ENCODE measurements at regions not wholly inside any gene's neighbourhood (a gene's known extent, or its start where the extent isn't known, plus 50 kb on each side); places are given as distances from the start of the nearest gene placed in this dataset.

DNA sequence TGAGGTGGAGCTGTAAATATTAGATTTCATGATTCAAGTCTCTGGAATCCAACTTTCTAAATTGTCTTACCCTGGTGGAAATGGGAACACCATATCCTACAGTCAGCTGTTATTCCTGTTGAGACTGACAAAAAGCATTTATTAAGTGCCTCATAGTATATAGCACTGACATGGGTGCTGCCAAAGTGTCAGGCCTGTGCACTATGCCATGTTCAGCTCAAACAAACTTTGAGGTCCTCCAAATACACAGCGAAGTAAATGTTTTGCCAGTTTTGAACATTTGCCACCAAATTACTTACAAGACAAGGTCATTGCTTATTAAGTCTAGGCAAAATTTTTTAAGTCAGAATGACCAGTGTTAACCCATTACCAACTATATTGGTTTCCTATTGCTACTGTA is 162.9 kb upstream of the SLC25A13 start:
- Mint-ChIP-seq H3K36me3 (ENCODE audit: low read depth) (no peaks in the 10 kb centered on the region), H3K27ac (no peak overlapping the region), H3K4me3 (no peak overlapping the region), H3K27me3 (ENCODE audit: low read depth) (no peaks in the 10 kb centered on the region), H3K4me1 (ENCODE audit: low read depth) (peaks cover 13% of the 10 kb centered on the region), H3K9me3 (no peaks in the 10 kb centered on the region)

DNA sequence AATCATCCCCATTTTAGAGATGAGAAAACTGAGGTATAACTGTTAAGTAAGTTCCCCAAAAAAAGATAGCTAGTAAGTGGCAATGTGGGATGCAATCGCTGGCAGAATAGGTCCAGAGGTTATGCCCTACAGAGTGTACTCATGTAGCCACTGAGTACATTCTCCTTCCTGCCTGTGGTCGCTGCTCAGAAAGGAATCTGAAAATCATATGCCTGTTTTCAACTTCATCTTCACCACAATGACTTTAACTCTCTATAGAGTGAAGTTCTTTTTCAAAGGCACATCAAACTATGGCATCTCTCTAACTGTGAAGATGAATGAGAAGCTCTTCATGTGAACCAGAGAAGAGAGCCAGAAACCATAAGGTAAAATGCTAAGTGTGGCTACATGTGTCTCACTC is 162.2 kb upstream of the SLC25A13 start:
- Mint-ChIP-seq H3K36me3 (ENCODE audit: low read depth) (no peaks in the 10 kb centered on the region), H3K9me3 (no peaks in the 10 kb centered on the region), H3K4me3 (no peak overlapping the region), H3K4me1 (ENCODE audit: low read depth) (peaks cover 18% of the 10 kb centered on the region), H3K27me3 (ENCODE audit: low read depth) (no peaks in the 10 kb centered on the region), H3K27ac (no peak overlapping the region)

DNA sequence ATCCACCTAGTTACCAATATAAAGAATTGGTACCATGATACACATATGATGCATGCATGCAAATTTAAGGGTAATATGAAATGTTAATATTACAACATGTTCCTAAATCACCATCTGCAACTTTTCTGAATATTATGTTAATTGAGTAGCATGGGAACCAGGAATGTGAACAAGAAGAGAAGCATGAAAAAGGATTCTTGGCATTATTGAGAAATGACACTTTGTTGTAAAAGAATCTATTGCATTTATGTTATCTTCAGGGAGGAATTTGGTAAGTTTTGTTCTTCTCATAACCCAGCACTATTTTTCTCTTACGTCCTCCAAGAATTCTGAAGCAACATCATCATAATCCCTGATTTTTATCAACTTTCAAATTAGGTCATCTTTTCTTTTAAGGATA is 159.9 kb upstream of the SLC25A13 start:
- peaks cover 2% of the 10 kb centered on the region for H3K36me3 Mint-ChIP-seq (ENCODE audit: low read depth)

DNA sequence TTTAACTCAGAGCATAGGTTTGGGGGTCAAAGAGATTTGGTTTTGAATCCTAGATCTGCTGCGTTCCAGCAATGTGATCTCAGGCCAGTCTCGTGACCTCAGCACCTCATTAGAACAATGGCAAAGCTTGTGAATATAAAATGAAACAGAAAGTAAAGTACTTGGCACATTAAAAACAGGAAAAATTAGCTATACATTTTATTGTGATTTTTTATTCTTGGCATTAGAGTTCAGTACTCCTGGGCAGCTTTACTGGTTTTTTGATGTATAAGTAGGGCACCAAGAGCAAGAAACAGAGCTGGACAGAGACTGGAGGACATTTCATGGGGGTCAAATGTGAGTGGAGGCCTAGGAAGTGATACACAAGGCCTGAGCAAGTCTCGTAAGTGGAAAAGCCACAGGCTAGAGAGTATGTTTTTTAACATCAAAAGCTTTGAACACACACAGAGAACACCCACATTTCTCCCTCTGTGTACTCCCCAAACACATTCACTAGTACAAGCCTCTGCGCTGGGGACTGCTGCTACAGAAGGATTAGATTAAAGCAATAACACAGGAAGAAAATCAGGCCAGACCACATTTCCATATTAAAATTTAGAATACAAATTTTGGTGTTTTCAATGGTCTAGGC is 157.2 kb upstream of the SLC25A13 start:
- Mint-ChIP-seq H3K27ac (peak overlapping the region; percentile 86), H3K36me3 (ENCODE audit: low read depth) (peaks cover 2% of the 10 kb centered on the region), H3K9me3 (peaks cover 3% of the 10 kb centered on the region), H3K27me3 (ENCODE audit: low read depth) (peaks cover 4% of the 10 kb centered on the region), H3K4me1 (ENCODE audit: low read depth) (peaks cover 18% of the 10 kb centered on the region), H3K4me3 (peak overlapping the region; percentile 57)

More for the DNA sequence above, 159.9 kb upstream of the SLC25A13 start:
- Mint-ChIP-seq H3K4me1 (ENCODE audit: low read depth) (peaks cover 26% of the 10 kb centered on the region), H3K9me3 (no peaks in the 10 kb centered on the region), H3K27ac (no peak overlapping the region), H3K4me3 (no peak overlapping the region), H3K27me3 (ENCODE audit: low read depth) (no peaks in the 10 kb centered on the region)

DNA sequence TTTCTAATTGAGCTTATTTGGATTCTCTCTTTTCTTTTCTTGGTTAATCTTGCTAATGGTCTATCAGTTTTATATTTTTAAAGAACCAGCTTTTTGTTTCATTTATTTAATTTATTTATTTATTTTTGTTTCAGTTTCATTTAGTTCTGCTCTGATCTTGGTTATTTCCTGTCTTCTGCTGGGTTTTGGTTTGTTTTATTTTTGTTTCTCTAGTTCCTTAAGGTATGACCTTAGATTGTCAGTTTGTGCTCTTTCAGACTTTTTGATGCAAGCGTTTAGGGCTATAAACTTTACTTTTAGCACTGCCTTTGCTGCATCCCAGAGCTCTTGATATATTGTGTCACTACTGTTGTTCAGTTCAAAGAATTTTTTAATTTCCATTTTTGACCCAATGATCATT is 149.7 kb upstream of the SLC25A13 start:
- Mint-ChIP-seq H3K4me1 (ENCODE audit: low read depth) (peaks cover 14% of the 10 kb centered on the region), H3K27me3 (ENCODE audit: low read depth) (peaks cover 4% of the 10 kb centered on the region), H3K9me3 (peaks cover 8% of the 10 kb centered on the region), H3K27ac (peak overlapping the region; percentile 74), H3K4me3 (peak overlapping the region; percentile 57), H3K36me3 (ENCODE audit: low read depth) (peaks cover 4% of the 10 kb centered on the region)

DNA sequence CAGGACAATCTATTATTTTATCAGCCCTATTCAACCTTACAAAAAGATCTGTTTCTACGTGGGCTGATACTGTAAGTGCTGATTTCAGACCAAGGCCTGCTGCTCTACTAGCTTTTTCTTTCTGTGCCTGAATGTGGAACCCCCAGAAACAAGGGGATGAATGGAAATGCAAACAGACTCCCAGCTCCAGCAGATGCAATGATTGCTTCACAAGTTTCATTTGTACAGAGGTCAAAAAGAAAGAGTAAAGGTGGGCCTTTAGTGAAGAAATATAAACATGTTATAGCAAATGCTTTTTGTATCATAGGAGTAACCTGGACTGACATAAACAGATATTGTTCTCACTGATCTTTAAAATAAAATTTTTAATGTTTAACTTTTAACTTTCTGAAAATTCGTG is 130.2 kb upstream of the SLC25A13 start:
- Mint-ChIP-seq H3K9me3 (no peaks in the 10 kb centered on the region), H3K27me3 (ENCODE audit: low read depth) (no peaks in the 10 kb centered on the region), H3K4me1 (ENCODE audit: low read depth) (no peaks in the 10 kb centered on the region), H3K27ac (no peak overlapping the region), H3K4me3 (no peak overlapping the region), H3K36me3 (ENCODE audit: low read depth) (no peaks in the 10 kb centered on the region)

DNA sequence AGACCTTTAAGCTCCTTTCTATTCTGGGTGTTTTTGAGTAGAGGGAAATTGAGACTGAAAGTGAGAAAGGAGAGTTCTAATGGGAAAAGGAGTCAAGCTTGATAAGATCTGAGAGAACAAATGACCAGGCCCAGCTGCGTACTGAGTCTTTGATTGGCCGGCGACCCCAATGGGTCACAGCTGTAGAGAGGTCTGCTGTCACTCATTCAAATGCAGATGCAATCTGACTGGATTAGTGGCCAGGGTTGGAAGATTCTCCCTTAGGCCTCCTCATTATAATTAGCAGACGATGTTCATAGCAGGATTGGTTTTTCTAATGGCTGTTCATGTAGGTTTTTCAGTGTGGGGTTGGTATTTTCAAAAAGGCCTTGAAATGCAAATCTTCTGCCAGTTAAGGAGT is 127.2 kb upstream of the SLC25A13 start:
- Mint-ChIP-seq H3K36me3 (ENCODE audit: low read depth) (no peaks in the 10 kb centered on the region), H3K4me3 (no peak overlapping the region), H3K9me3 (no peaks in the 10 kb centered on the region), H3K27me3 (ENCODE audit: low read depth) (peaks cover 5% of the 10 kb centered on the region), H3K4me1 (ENCODE audit: low read depth) (no peaks in the 10 kb centered on the region), H3K27ac (no peak overlapping the region)

DNA sequence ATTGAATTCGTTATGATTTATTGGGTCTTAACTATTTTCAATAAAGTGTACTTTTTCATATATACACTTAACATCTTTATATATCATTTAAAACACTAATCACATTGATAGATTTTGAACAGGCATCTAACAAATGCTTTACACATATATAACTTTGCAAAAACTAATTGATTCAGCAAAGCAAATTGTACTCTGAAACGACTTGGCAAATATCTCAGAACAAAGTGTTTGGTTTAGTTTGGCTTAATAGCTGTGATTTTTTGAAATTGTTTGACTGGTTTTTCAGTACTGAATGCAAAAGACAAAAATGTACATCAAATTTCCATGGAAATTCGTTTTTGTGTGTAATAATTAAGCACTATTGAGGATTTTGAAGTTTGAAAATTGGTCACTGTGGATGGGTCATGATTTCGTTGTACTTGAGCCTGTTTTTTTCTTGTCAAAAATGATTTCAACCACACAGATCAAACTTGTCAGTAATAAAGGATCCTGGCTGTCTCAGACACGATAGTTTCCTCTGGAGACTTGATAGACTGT is 125.3 kb upstream of the SLC25A13 start:
- Mint-ChIP-seq H3K9me3 (no peaks in the 10 kb centered on the region), H3K27ac (no peak overlapping the region), H3K27me3 (ENCODE audit: low read depth) (peaks cover 5% of the 10 kb centered on the region), H3K4me1 (ENCODE audit: low read depth) (no peaks in the 10 kb centered on the region), H3K36me3 (ENCODE audit: low read depth) (no peaks in the 10 kb centered on the region), H3K4me3 (no peak overlapping the region)

DNA sequence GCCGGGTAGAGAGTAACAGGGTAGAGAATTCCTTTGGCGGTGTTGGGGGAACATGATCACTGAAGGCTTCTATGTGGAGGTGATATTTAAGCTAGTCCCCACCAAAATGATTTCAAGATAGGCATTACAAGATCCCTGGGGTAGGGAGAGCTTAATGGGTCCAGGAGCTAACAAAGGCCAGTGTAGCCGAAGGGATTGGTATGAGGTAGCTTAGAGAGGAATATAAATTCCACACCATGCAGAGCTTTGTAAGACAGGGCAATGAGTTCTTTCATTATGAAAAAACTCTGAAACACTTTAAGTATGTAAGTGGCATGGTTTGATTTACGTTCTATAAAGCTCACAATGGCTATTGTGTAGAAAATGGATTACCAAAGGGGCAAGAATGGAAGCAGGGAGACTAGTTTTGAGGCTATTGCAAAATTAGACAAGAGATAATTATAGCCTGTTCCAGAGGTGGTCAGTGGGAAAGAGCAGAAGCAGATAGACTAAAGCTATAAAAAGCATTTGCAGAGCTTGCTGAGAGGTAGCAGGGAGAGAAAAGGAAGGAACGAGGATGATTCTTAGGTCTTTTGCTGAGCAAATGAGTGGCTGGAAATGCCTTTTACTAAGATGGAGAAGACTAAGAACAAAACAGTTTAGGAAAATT is 119.7 kb upstream of the SLC25A13 start:
- H3K27me3 Mint-ChIP-seq (ENCODE audit: low read depth): peaks cover 5% of the 10 kb centered on the region
- H3K4me1 Mint-ChIP-seq (ENCODE audit: low read depth): no peaks in the 10 kb centered on the region
- no peaks in the 10 kb centered on the region for H3K36me3 Mint-ChIP-seq (ENCODE audit: low read depth)
- no peak overlapping the region for H3K27ac Mint-ChIP-seq
- H3K4me3 Mint-ChIP-seq: no peak overlapping the region
- peaks cover 5% of the 10 kb centered on the region for H3K9me3 Mint-ChIP-seq

DNA sequence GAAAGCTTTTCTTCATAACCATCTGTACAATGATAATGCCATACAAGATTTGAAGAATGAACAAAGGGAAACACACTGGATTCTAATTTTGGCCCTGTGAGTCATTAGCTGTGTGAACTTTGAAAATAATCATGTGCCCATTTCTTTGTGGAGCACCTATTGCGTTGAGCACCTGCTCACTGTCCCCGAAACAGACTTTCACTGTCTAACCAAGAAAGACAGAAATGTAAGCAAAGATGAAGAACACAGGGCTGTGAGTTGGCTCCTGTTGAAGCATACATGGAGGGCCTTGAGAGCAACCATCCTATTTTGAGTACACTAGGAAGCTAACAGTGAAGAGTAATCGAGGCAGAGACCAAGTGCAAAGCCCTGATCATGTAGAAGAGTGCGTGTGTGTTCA is 118.4 kb upstream of the SLC25A13 start:
- no peaks in the 10 kb centered on the region for H3K36me3 Mint-ChIP-seq (ENCODE audit: low read depth)
- H3K27ac Mint-ChIP-seq: no peak overlapping the region
- H3K4me1 Mint-ChIP-seq (ENCODE audit: low read depth): no peaks in the 10 kb centered on the region
- no peak overlapping the region for H3K4me3 Mint-ChIP-seq
- H3K27me3 Mint-ChIP-seq (ENCODE audit: low read depth): peaks cover 3% of the 10 kb centered on the region
- peaks cover 5% of the 10 kb centered on the region for H3K9me3 Mint-ChIP-seq

DNA sequence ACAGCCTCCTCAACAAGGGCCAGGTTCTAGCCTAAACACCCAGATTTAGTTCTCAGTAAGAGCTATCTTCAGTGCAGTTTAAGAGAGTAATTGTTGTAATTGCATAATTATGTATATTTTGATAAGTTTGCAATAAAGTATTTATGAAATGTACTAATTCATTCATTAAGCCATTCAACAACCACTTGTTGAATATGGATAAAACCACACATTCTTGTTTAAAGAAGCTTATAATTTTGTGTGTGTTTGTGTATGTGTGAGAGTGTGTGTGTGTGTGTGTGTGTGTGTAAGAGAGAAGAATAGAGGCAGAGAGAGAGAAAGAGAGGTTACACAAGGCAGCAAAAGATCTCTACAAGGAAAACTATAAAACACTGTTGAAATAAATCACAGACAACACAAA is 115.0 kb upstream of the SLC25A13 start:
- no peaks in the 10 kb centered on the region for H3K27me3 Mint-ChIP-seq (ENCODE audit: low read depth)
- H3K9me3 Mint-ChIP-seq: peaks cover 5% of the 10 kb centered on the region
- H3K27ac Mint-ChIP-seq: no peak overlapping the region
- H3K4me1 Mint-ChIP-seq (ENCODE audit: low read depth): no peaks in the 10 kb centered on the region
- no peaks in the 10 kb centered on the region for H3K36me3 Mint-ChIP-seq (ENCODE audit: low read depth)
- no peak overlapping the region for H3K4me3 Mint-ChIP-seq

DNA sequence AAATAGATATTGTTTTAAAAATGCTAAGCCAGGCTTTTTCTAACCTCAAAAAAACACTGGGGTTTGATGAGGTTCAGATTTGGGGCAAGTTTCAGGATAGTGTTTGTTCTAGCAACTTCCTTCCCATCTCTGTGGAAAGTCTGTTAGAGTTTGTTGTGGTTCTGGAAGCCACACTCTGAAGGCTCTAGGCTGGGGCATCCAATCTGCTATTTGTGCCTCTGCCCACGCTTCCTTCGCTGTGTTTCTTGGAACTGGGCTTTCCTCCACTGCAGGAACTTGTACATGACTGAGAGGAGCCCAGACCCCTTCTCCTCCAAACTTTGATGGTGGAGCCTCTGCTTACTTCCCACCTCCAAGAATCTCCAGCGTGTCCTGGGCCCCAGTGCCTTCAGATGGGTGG is 108.5 kb upstream of the SLC25A13 start:
- H3K27me3 Mint-ChIP-seq (ENCODE audit: low read depth): peaks cover 6% of the 10 kb centered on the region
- H3K36me3 Mint-ChIP-seq (ENCODE audit: low read depth): no peaks in the 10 kb centered on the region
- H3K27ac Mint-ChIP-seq: no peak overlapping the region
- no peak overlapping the region for H3K4me3 Mint-ChIP-seq
- H3K9me3 Mint-ChIP-seq: no peaks in the 10 kb centered on the region
- H3K4me1 Mint-ChIP-seq (ENCODE audit: low read depth): peaks cover 19% of the 10 kb centered on the region

DNA sequence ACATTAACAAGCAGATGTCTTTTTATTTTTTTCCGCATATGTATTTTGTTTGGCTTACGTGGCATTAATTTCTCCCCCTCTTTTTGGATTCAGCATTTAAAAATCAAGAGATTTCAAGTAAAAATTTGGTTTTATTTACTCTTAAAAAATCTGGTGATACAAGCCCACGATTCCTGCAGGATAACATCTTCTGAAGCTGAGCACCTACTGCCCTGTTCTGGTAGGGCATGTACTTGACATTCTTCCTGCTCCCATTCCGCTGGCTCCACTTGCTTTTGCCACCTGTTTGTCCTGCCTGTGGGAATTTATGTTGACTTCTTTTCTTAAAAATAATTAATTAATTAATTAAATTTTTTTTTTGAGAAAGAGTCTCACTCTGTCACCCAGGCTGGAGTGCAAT is 105.2 kb upstream of the SLC25A13 start:
- no peaks in the 10 kb centered on the region for H3K9me3 Mint-ChIP-seq
- no peak overlapping the region for H3K27ac Mint-ChIP-seq
- H3K4me3 Mint-ChIP-seq: no peak overlapping the region
- no peaks in the 10 kb centered on the region for H3K36me3 Mint-ChIP-seq (ENCODE audit: low read depth)
- peaks cover 6% of the 10 kb centered on the region for H3K27me3 Mint-ChIP-seq (ENCODE audit: low read depth)
- H3K4me1 Mint-ChIP-seq (ENCODE audit: low read depth): peaks cover 19% of the 10 kb centered on the region

DNA sequence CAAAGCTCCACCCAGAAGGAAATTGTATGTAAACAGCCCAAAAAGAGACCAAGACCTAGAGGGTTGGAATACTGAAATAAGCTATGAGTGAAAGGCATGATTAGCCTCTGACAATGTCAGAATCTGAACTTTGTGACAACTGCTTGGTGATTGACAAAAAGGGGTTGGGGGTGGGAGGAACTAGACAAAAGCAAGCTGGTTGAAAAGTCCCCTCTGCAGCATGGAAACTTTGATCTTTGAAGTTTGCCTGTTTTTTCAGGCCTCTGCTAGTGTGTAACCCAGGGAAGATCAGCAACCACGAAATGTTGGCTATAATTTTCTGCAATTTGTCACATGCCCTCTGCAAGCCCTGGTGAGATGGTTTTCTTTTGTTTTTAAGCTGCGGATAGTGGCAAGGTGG is 104.8 kb upstream of the SLC25A13 start:
- peaks cover 19% of the 10 kb centered on the region for H3K4me1 Mint-ChIP-seq (ENCODE audit: low read depth)
- no peak overlapping the region for H3K4me3 Mint-ChIP-seq
- peaks cover 6% of the 10 kb centered on the region for H3K27me3 Mint-ChIP-seq (ENCODE audit: low read depth)
- H3K36me3 Mint-ChIP-seq (ENCODE audit: low read depth): no peaks in the 10 kb centered on the region
- no peaks in the 10 kb centered on the region for H3K9me3 Mint-ChIP-seq
- H3K27ac Mint-ChIP-seq: peak overlapping the region; percentile 21

DNA sequence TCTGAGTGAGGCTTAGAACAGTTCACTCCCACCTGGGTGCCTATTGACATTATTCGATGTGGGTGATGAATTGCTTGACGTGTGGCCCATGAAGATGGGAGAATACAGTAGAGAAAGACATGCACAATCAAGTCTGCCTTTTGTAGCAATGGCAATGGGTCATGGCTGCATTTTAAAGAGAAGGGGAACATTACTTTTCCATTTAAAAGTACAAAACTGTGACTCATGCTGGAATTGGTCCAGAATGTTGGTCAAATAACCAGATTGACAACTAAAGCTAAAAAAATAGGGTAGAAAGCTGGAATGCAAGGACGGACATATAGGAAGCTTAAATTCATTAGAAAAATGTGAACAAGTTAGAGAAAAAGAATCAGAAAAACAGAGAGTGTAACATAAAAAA is 104.1 kb upstream of the SLC25A13 start:
- Mint-ChIP-seq H3K9me3 (no peaks in the 10 kb centered on the region), H3K36me3 (ENCODE audit: low read depth) (no peaks in the 10 kb centered on the region), H3K27me3 (ENCODE audit: low read depth) (peaks cover 6% of the 10 kb centered on the region), H3K27ac (no peak overlapping the region), H3K4me1 (ENCODE audit: low read depth) (peaks cover 19% of the 10 kb centered on the region), H3K4me3 (no peak overlapping the region)
